Glutamatergic neuron (in vitro differentiated cells): ENCODE measurements at regions not wholly inside any gene's neighbourhood (a gene's known extent, or its start where the extent isn't known, plus 50 kb on each side); places are given as distances from the start of the nearest gene placed in this dataset.

Experiments
- DNase-seq: peaks from one replicate; pipeline ENCODE4 v3.0.0; 2022
- H3K27ac Mint-ChIP-seq: one replicate; pipeline ENCODE4 v1.8.0; 2020; ENCODE audit warnings: mild to moderate bottlenecking, mixed read lengths, inconsistent platforms; ENCODE audit not compliant: unreplicated experiment
- H3K27me3 Mint-ChIP-seq: one replicate; pipeline ENCODE4 v1.8.0; 2020; ENCODE audit warnings: mild to moderate bottlenecking, moderate library complexity, mixed read lengths, inconsistent platforms; ENCODE audit not compliant: unreplicated experiment
- H3K36me3 Mint-ChIP-seq: one replicate; pipeline ENCODE4 v1.8.0; 2020; ENCODE audit warnings: mild to moderate bottlenecking, mixed read lengths, inconsistent platforms; ENCODE audit not compliant: unreplicated experiment
- H3K4me1 Mint-ChIP-seq: one replicate; pipeline ENCODE4 v1.8.0; 2020; ENCODE audit warnings: mild to moderate bottlenecking, low read depth, mixed read lengths, inconsistent platforms; ENCODE audit not compliant: unreplicated experiment
- H3K4me3 Mint-ChIP-seq: one replicate; pipeline ENCODE4 v1.8.0; 2020; ENCODE audit warnings: mild to moderate bottlenecking, mixed read lengths, inconsistent platforms; ENCODE audit not compliant: unreplicated experiment
- H3K9me3 Mint-ChIP-seq: one replicate; pipeline ENCODE4 v1.8.0; 2020; ENCODE audit warnings: mild to moderate bottlenecking, moderate library complexity, mixed read lengths, inconsistent platforms; ENCODE audit not compliant: unreplicated experiment
- CTCF ChIP-seq: fragments of 200-600 bp; sonication (generic); IDR thresholded peaks from one replicate; pipeline ENCODE4 v1.5.0; 2021; ENCODE audit not compliant: partially characterized antibody, unreplicated experiment

GRCh38 chr9:82208741-82209450 is 220.3 kb downstream of the SPATA31D1 start:
- TF ChIP-seq CTCF, result no peak
- Mint-ChIP-seq H3K9me3 (peaks cover 6% of the 10 kb centered on the region), H3K27me3 (no peaks in the 10 kb centered on the region), H3K27ac (no peak overlapping the region), H3K4me1 (no peaks in the 10 kb centered on the region), H3K4me3 (no peak overlapping the region), H3K36me3 (peaks cover 5% of the 10 kb centered on the region)
- no peak for DNase-seq

- Mint-ChIP-seq H3K4me3 (no peak overlapping the region), H3K27ac (no peak overlapping the region), H3K9me3 (peaks cover 6% of the 10 kb centered on the region), H3K27me3 (no peaks in the 10 kb centered on the region), H3K4me1 (no peaks in the 10 kb centered on the region), H3K36me3 (peaks cover 5% of the 10 kb centered on the region)
- no peak for DNase-seq
- no peak for TF ChIP-seq CTCF
Observed at GRCh38 chr9:82209797-82210470, 221.4 kb downstream of the SPATA31D1 start.

GRCh38 chr9:82212885-82213284 is 224.3 kb downstream of the SPATA31D1 start:
- H3K9me3 Mint-ChIP-seq, result peaks cover 6% of the 10 kb centered on the region
- no peaks in the 10 kb centered on the region for H3K4me1 Mint-ChIP-seq
- H3K27ac Mint-ChIP-seq, result no peak overlapping the region
- DNase-seq, result no peak
- peaks cover 11% of the 10 kb centered on the region for H3K36me3 Mint-ChIP-seq
- no peak for TF ChIP-seq CTCF
- no peak overlapping the region for H3K4me3 Mint-ChIP-seq
- H3K27me3 Mint-ChIP-seq, result no peaks in the 10 kb centered on the region

GRCh38 chr9:82216435-82216834 is 227.9 kb downstream of the SPATA31D1 start:
- DNase-seq, result no peak
- Mint-ChIP-seq H3K4me3 (no peak overlapping the region), H3K27ac (no peak overlapping the region), H3K36me3 (peaks cover 5% of the 10 kb centered on the region), H3K4me1 (no peaks in the 10 kb centered on the region), H3K27me3 (no peaks in the 10 kb centered on the region), H3K9me3 (peaks cover 2% of the 10 kb centered on the region)
- TF ChIP-seq CTCF, result no peak

GRCh38 chr9:82223442-82223841 is 234.9 kb downstream of the SPATA31D1 start:
- H3K4me1 Mint-ChIP-seq, result no peaks in the 10 kb centered on the region
- no peak overlapping the region for H3K27ac Mint-ChIP-seq
- no peak for DNase-seq
- no peak for TF ChIP-seq CTCF
- H3K9me3 Mint-ChIP-seq, result peaks cover 2% of the 10 kb centered on the region
- no peak overlapping the region for H3K4me3 Mint-ChIP-seq
- peaks cover 2% of the 10 kb centered on the region for H3K27me3 Mint-ChIP-seq
- H3K36me3 Mint-ChIP-seq, result no peaks in the 10 kb centered on the region
